ENCODE measurements at regions not wholly inside any gene's neighbourhood (a gene's known extent, or its start where the extent isn't known, plus 50 kb on each side); places are given as distances from the start of the nearest gene placed in this dataset.

DNA sequence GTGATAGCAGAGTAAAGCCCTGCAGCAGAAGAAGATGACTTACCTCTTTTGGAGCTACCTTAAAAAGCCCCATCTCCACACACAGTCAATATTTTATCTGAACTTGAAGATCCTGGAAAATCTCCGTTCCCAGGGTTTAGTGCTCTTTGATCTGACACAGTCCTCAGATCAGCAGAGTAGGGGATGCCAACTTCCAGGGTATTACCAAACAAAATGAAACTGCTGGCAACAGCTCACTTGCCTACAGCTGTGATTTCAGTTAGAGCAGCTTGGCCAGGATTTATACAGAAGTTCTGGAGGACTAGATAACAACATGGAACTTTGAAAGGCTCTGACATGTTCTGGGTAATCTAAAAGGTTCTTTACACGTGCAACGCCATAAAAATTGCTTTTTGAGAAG is 1537.8 kb upstream of the ACO1 start:
- ATAC-seq (ENCODE audit: low read depth) (no peak), DNase-seq (no peak)
- H3K4ac ChIP-seq (ENCODE audit: low read depth, low read length), result no peak overlapping the region
- no peak overlapping the region for H3K18ac ChIP-seq (ENCODE audit: low read depth, low read length)
- dilution Hi-C loops (cut with HindIII; ENCODE audit: low sequenced_read_pairs, unreplicated experiment), result no loop called here
- H3K27me3 ChIP-seq (ENCODE audit: control insufficient read depth, insufficient read depth, low read length), result no peaks in the 10 kb centered on the region
- H3K9ac ChIP-seq (ENCODE audit: low read depth, low read length), result no peak overlapping the region
- peaks cover 8% of the 10 kb centered on the region for H3K9me3 ChIP-seq (ENCODE audit: control insufficient read depth, insufficient read depth, low read length)
- in situ Hi-C loops (cut with MboI; ENCODE audit: low sequenced_read_pairs), result no loop called here
- intact Hi-C loops (cut with micrococcal nuclease), result no loop called here
- H2BK20ac ChIP-seq (ENCODE audit: low read depth, low read length), result no peak overlapping the region
- no peak overlapping the region for H3K23ac ChIP-seq (ENCODE audit: low read depth, low read length)
- ChIA-PET CTCF (no interaction called here), POLR2A (ENCODE audit: unreplicated experiment) (no interaction called here)
- no peak overlapping the region for H3K4me2 ChIP-seq (ENCODE audit: low read depth, low read length)
- H3K27ac ChIP-seq (ENCODE audit: insufficient read depth, low read length), result no peak overlapping the region
- no peaks in the 10 kb centered on the region for H3K4me1 ChIP-seq (ENCODE audit: control insufficient read depth, insufficient read depth, low read length)
- H4K5ac ChIP-seq (ENCODE audit: low read depth, low read length), result no peak overlapping the region
- H3K14ac ChIP-seq (replicated peaks; ENCODE audit: low read depth, low read length), result no peak overlapping the region
- H2AK9ac ChIP-seq (replicated peaks; ENCODE audit: low read depth, low read length, poor library complexity), result no peak overlapping the region
- no peak overlapping the region for H2AFZ ChIP-seq (replicated peaks; ENCODE audit: low read length, poor library complexity)
- H3K79me1 ChIP-seq (ENCODE audit: low read depth in 1 of 2, low read length in 2 of 2), result no peaks in the 10 kb centered on the region
- no peaks in the 10 kb centered on the region for H3K9me1 ChIP-seq (ENCODE audit: insufficient read depth, low read length)
- TF ChIP-seq RCOR1 (IDR thresholded peaks at IDR 0.05; ENCODE audit: insufficient replicate concordance, low read length) (no peak), MAFK (IDR thresholded peaks at IDR 0.05; ENCODE audit: low read depth, low read length) (no peak), MXI1 (IDR thresholded peaks at IDR 0.05; ENCODE audit: borderline replicate concordance, low read depth, low read length) (no peak)
- no CpG with 5 or more reads among the region's 3 CpGs for WGBS, 2 experiments (ENCODE audit: extremely low coverage in 2 of 2, insufficient read length in 1 of 2)
- no peak overlapping the region for H2BK5ac ChIP-seq (ENCODE audit: low read depth, low read length, poor library complexity, severe bottlenecking)
- H3K56ac ChIP-seq (ENCODE audit: extremely low read depth, insufficient read depth, low read length), result no peak overlapping the region
- no peak overlapping the region for H2AK5ac ChIP-seq (ENCODE audit: low read depth, low read length)
- H4K91ac ChIP-seq (ENCODE audit: insufficient read depth, low read depth, low read length), result no peak overlapping the region
- no TSS peak for BruUV-seq (replicated peaks)
- H4K20me1 ChIP-seq (ENCODE audit: insufficient read depth, low read length), result no peaks in the 10 kb centered on the region
- no peak overlapping the region for H4K8ac ChIP-seq (ENCODE audit: low read depth in 2 of 2, low read length in 2 of 2)
- H3K4me3 ChIP-seq (ENCODE audit: insufficient read depth, low read depth, low read length), result no peak overlapping the region
- H3K36me3 ChIP-seq (ENCODE audit: control insufficient read depth, insufficient read depth, low read length), result no peaks in the 10 kb centered on the region
- no peak overlapping the region for H2BK15ac ChIP-seq (ENCODE audit: low read depth, low read length)
- H2BK120ac ChIP-seq (ENCODE audit: low read depth, low read length), result no peak overlapping the region
